HEK293T (cell line): ENCODE measurements at regions not wholly inside any gene's neighbourhood (a gene's known extent, or its start where the extent isn't known, plus 50 kb on each side); places are given as distances from the start of the nearest gene placed in this dataset.

Source experiments
- CTCF ChIA-PET: fragments of 350-600 bp; formaldehyde crosslinking; extraction: SDS; loops from one replicate; lab custom pipeline; 2021; ENCODE audit warnings: antibody characterized with exemption, inconsistent platforms; lab: Yijun Ruan, JAX
- POLR2A ChIA-PET: fragments of 350-600 bp; formaldehyde crosslinking; extraction: SDS; loops from one replicate; lab custom pipeline; 2020; ENCODE audit warnings: antibody characterized with exemption, inconsistent platforms; lab: Yijun Ruan, JAX
- DNase-seq: peaks from one replicate; pipeline ENCODE4 v3.0.0; 2012; ENCODE audit warnings: mixed read lengths; ENCODE audit errors: extremely low spot score
- ARNT ChIP-seq: fragments of 450-650 bp; IDR thresholded peaks from 2 replicates; pipeline ENCODE4 v1.6.1; 2017; ENCODE audit warnings: mild to moderate bottlenecking
- BHLHE40 ChIP-seq: fragments of 450-650 bp; IDR thresholded peaks from 2 replicates; pipeline ENCODE4 v1.6.1; 2016; ENCODE audit warnings: mild to moderate bottlenecking, moderate library complexity, borderline replicate concordance
- CTBP1 ChIP-seq: fragments of 450-650 bp; IDR thresholded peaks from 2 replicates; pipeline ENCODE4 v1.6.1; 2016; ENCODE audit warnings: borderline replicate concordance
- ELF4 ChIP-seq: fragments of 450-650 bp; IDR thresholded peaks from 2 replicates; pipeline ENCODE4 v1.6.1; 2017; ENCODE audit warnings: antibody characterized with exemption
- FOXA1 ChIP-seq: fragments of 450-650 bp; IDR thresholded peaks from 2 replicates; pipeline ENCODE4 v1.6.1; 2016; ENCODE audit warnings: mild to moderate bottlenecking
- FOXK2 ChIP-seq: fragments of 450-650 bp; IDR thresholded peaks from 2 replicates; pipeline ENCODE4 v1.6.1; 2016; ENCODE audit warnings: mild to moderate bottlenecking
- FOXM1 ChIP-seq: fragments of 450-650 bp; IDR thresholded peaks from 2 replicates; pipeline ENCODE4 v1.6.1; 2017; ENCODE audit warnings: mild to moderate bottlenecking, borderline replicate concordance
- HDGF ChIP-seq: fragments of 450-650 bp; IDR thresholded peaks from 2 replicates; pipeline ENCODE4 v1.6.1; 2017; ENCODE audit warnings: antibody characterized with exemption, borderline replicate concordance
- L3MBTL2 ChIP-seq: fragments of 450-650 bp; conservative IDR thresholded peaks from 2 replicates; pipeline ENCODE4 v1.6.1; 2016; ENCODE audit warnings: mild to moderate bottlenecking
- LEF1 ChIP-seq: fragments of 450-650 bp; IDR thresholded peaks from 2 replicates; pipeline ENCODE4 v1.6.1; 2017; ENCODE audit warnings: mild to moderate bottlenecking, borderline replicate concordance
- NFRKB ChIP-seq: fragments of 450-650 bp; IDR thresholded peaks from 2 replicates; pipeline ENCODE4 v1.6.1; 2016; ENCODE audit warnings: mild to moderate bottlenecking, moderate library complexity
- PKNOX1 ChIP-seq: fragments of 450-650 bp; IDR thresholded peaks from 2 replicates; pipeline ENCODE4 v1.6.1; 2016
- SP1 ChIP-seq: fragments of 450-650 bp; IDR thresholded peaks from 2 replicates; pipeline ENCODE4 v1.6.1; 2017
- SUZ12 ChIP-seq: fragments of 450-650 bp; IDR thresholded peaks from 2 replicates; pipeline ENCODE4 v1.6.1; 2016; ENCODE audit warnings: mild to moderate bottlenecking
- TARDBP ChIP-seq: fragments of 450-650 bp; IDR thresholded peaks from 2 replicates; pipeline ENCODE4 v1.6.1; 2016
- ZNF384 ChIP-seq: fragments of 450-650 bp; IDR thresholded peaks from 2 replicates; pipeline ENCODE4 v1.6.1; 2016

GRCh38 chr10:33453081-33454025 lies 118.9 kb upstream of the NRP1 start:
- ChIA-PET POLR2A (interaction anchor here (1.2 kb wide), 1 partner anchor 119 kb away, joined by 4 read pairs; the partner anchor contains the start of gene NRP1), CTCF (interaction anchor here (0.7 kb wide), 1 partner anchor 564 kb away, joined by 3 read pairs; no protein-coding TSS in a partner anchor)
- TF ChIP-seq SUZ12 = no peak
- TF ChIP-seq FOXM1 = no peak
- TF ChIP-seq L3MBTL2 = no peak
- TF ChIP-seq PKNOX1 = no peak
- no peak for TF ChIP-seq BHLHE40
- TF ChIP-seq SP1 = no peak
- no peak for TF ChIP-seq ARNT
- no peak for DNase-seq

GRCh38 chr10:33448421-33449140 lies 114.1 kb upstream of the NRP1 start:
- CTCF ChIA-PET = no interaction called here
- POLR2A ChIA-PET = no interaction called here
- no peak for TF ChIP-seq SP1
- no peak for DNase-seq

- TF ChIP-seq LEF1 (no peak), ELF4 (no peak), PKNOX1 (no peak), BHLHE40 (no peak), CTBP1 (no peak), NFRKB (no peak), HDGF (no peak), FOXM1 (no peak), FOXK2 (no peak)
- DNase-seq = no peak
- CTCF ChIA-PET = interaction anchor here (0.8 kb wide), 1 partner anchor 64 kb away, joined by 3 read pairs; no protein-coding TSS in a partner anchor
- POLR2A ChIA-PET = no interaction called here
These were observed 107.1 kb upstream of the NRP1 start for GRCh38 chr10:33441561-33441960.

GRCh38 chr10:33434933-33435332 lies 100.5 kb upstream of the NRP1 start:
- no peak for DNase-seq
- TF ChIP-seq SUZ12 = no peak
- TF ChIP-seq FOXM1 = no peak
- TF ChIP-seq BHLHE40 = no peak
- no peak for TF ChIP-seq L3MBTL2
- no peak for TF ChIP-seq HDGF
- no peak for TF ChIP-seq ARNT
- TF ChIP-seq TARDBP = no peak
- no peak for TF ChIP-seq PKNOX1
- TF ChIP-seq ELF4 = no peak
- no peak for TF ChIP-seq CTBP1
- no peak for TF ChIP-seq SP1
- TF ChIP-seq LEF1 = no peak
- no peak for TF ChIP-seq NFRKB
- no peak for TF ChIP-seq FOXK2
- no peak for TF ChIP-seq ZNF384
- POLR2A ChIA-PET = no interaction called here
- CTCF ChIA-PET = no interaction called here

GRCh38 chr10:33428682-33429081 lies 94.2 kb upstream of the NRP1 start:
- ChIA-PET POLR2A (no interaction called here), CTCF (no interaction called here)
- DNase-seq = no peak
- TF ChIP-seq LEF1 = no peak
- no peak for TF ChIP-seq FOXK2
- no peak for TF ChIP-seq TARDBP
- TF ChIP-seq NFRKB = no peak
- no peak for TF ChIP-seq L3MBTL2
- no peak for TF ChIP-seq SP1
- TF ChIP-seq HDGF = no peak
- TF ChIP-seq BHLHE40 = no peak
- no peak for TF ChIP-seq CTBP1
- no peak for TF ChIP-seq ARNT
- no peak for TF ChIP-seq FOXA1
- no peak for TF ChIP-seq SUZ12
- TF ChIP-seq ELF4 = no peak
- TF ChIP-seq PKNOX1 = no peak
- TF ChIP-seq FOXM1 = no peak
- no peak for TF ChIP-seq ZNF384
